NOMO-1 (cell line): ENCODE measurements at regions not wholly inside any gene's neighbourhood (a gene's known extent, or its start where the extent isn't known, plus 50 kb on each side); places are given as distances from the start of the nearest gene placed in this dataset.
A peak's percentile ranks its signal among the peaks of the same experiment; 100 is the strongest.

Source experiments
- DNase-seq, 2 experiments: peaks; one replicate each; lab custom pipeline; 2025; ENCODE audit not compliant: unreplicated experiment in 2 of 2; lab: John Stamatoyannopoulos, UW

DNA sequence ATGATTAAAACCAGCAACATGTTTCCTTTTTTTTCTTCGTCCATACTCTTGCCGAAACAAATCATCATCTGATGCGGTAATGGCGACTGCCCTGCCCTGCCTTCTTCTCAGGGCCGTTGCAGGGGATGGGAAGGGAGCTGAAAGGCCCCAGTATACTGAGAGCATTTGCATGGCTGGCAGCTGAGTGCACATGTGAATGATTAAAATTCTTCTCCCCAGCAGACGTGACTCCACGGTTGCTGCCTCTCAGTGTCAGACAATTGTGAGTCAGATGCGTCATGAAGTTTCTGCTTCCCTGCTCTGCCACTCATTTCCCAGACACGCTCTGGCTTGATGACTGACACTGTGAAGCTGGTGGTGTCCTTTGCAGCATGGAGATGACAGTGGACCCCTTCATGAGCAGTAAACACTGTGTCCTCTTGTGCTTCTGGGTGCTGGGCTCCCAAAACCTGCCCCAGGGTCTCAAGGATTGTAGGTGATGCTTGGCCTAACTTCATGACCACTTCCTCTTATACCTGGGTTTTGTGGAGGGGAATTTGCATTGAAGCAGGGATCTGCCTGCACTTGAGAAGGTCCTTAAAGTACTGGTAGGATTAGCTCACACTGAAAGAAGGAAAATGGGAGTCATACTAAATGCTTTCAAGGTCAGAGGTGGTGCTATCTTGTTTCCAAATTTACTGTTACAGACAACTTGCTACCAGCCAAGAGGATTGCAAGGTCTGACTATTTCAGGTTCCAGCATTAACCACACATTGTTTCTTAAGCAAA lies 222.5 kb upstream of the COPS8 start:
- DNase-seq, result no peak

DNA sequence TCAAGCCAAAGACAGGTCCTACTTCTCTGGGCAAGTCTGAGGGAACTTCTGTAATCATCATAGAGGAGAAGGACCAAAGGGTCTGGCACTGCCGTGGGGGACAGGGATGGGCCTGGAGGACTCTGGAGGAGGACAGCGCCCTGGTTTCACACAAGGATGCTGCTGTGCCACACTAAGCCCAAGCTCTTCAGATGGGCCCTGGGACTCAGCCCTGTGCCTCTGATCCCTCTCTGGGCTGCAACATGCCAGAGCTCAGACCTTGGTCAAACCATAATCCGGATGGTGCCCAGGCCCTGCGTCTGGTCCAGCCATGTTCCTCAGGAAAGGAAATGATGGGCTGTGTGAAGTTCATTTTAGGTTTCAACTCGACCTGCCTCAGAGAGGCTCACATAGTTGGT lies 222.0 kb upstream of the COPS8 start:
- no peak for DNase-seq

DNA sequence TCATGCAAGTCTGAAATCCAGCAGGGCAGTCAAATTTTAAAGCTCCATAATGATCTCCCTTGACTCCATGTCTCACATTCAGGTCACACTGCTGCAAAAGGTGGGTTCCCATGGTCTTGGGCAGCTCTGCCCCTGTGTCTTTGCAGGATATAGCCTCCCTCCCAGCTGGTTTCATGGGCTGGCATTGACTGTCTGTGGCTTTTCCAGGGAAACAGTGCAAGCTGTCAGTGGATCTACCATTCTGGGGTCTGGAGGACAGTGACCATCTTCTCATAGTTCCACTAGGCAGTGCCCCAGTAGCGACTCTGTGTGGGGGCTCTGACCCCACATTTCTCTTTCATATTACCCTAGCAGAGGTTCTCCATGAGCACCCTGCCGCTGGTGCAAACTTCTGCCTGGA lies 220.6 kb upstream of the COPS8 start:
- no peak for DNase-seq

DNA sequence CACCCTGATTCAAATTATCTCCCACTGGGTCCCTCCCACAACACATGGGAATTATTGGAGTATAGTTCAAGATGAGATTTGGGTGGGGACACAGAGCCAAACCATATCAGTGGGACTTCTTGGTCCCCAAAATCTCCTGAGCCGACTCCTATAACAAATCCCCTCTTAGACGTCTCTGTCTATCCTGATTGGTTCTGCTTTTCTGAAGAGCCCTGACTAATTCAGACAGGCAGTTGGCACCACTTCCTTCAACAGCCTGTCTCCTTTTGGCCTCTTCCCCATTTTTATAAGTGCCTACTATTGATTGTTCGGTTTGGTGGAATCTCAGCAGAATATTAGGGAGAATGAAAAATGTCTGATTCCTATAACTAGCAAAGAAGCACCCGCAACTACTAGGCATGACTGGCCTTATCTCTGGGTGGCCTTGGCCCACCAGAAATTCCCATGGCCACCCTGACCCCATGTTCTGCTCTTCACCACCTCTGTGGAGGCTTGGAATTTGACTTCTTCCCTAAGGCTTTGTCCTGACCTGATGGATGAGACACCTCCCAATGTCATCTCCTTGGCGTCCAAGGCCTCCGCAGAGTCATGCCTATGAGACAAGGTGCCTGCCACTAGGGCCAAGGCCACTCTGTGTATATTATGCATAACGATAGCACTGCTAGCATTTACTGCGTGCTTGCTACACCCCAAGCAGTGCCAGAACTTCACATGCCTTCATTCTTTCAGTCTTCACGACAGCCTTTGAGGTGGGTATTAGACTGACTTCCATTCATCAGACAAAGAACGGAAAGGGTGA lies 218.9 kb upstream of the COPS8 start:
- DNase-seq, result peak; percentile 71 to 77

DNA sequence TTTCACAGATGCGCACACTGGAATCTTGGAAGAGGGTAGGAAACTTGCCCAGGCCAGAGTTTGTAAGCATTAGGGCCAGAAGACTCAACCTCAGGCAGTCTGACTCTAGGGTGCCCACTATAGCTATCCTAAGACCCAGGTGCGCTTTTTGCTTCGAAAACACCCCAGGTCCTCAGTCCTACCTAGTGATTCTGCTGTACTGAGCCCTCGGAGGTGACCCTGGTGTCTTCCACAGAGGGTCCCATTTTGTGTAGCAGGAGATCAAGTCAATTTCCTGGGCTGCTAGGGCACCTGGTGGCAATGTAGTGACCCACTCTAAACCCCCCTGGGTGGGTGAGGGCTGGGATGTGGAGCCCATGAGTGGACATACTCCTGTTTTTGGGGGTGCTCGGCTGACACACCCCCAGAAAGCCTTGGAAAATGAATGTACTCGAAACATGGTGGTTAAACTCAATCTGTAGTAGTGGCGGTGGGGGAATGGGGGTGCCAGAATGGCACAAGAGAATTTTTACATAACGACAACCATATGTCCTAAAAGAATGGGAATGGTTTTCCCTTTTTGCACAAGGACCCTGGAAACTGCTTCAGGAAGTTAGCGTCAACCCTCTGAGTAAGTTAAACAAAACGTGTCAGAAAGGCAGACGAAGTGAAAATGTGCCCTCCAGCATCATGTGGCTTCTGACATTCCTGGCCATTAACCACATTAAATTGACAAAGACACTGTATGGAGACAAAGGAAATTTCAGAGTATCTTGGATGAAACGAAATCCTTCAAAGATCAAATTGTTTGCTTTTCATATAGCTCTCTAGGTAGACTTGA lies 218.0 kb upstream of the COPS8 start:
- no peak for DNase-seq

DNA sequence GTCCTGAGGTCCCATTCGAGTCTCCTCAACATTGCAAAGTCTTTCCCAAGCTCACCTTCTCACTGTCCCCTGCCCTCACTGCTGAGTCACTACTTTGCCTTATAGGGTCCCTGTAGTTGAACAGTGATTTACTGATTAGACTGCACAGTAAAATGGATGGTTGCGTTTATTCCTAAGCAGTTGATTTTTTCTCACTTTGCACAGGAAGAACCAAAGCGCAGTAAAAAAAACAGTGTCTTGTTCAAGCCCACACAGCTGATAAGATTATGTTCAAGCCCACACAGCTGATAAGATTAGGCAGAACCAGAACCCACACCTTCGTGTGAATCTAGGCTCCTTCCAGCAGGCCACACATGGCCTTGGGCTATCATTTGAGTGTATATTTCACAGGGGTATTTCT lies 215.3 kb upstream of the COPS8 start:
- DNase-seq, result no peak

DNA sequence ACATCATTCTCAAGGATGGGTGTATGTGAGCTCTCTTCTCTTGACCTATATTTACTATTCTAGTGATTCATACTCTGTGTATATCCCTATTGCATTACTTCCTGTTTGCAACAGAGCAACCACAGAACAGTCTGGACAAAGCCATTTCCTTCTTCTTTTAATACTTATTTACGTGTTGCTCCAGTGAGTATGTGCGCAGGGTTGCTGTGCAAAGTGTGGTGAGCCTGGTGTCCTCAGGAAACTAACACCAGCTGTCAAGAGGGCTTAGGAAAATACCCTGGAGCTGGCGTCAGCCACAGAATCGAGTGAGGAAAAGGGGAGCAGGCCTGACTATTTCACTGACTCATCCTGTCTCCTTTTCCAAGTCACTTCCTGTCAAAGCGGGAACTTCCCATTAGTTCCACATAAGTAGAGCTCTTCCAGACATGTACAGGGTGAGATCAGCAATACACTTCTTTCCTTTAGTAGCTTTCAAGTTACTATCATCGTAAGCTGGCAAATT lies 214.1 kb upstream of the COPS8 start:
- peak; percentile 87 to 98 for DNase-seq

DNA sequence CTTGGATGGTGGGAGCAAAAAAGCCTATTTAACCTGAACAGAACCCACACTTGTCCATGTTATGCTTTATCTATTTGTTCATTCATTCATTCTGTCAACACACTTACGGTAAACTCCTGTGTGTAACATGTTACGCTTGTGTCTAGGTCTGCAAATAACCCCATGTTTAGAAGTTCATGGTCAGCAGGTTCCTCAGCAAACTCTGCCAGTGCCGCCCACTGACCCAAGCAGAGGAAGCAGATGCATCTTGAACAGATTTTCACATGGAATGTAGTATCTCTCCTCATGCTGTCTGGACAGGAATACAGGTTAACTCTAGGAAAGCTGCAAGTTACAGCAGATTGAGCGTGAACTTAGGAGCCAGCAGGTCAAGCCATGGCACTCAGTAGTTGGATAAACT lies 213.7 kb upstream of the COPS8 start:
- no peak for DNase-seq

DNA sequence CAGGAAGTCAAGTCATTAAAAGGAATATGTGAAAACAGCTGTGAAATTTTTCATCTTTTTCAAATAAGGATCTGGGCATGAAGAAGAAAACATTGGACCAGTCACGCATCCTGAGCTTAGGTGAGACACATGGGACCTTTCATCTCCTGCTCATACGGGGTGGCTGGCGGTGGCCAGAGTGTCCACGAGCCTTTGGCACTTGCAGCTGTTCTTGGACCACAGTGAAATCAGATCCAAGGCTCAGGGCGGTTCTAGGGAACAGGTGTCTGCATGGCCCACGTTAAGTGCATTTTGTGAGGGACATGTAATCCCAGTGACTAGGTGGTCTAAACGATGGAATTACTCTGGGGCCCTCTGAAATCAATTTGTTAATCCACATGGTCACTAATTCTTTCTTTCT lies 212.7 kb upstream of the COPS8 start:
- DNase-seq, result no peak

DNA sequence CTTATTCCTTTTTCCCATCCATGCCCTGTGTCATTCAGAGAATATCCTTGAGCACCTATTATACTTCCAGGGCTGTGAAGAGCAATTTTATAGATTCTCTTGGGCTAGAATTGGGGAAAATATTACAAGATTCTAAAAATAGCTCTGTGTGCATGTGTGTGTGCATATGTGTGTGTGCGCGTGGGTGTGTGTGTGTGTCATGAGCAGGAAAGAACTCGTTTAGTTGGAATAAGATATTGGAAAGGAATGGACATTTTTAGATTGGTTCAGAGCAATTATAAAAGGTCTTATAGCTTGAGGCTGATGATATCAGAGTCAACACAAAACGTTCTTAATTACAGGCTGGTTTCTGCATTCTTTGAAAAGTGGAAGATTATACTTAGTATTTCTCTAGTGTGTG lies 212.1 kb upstream of the COPS8 start:
- no peak for DNase-seq

DNA sequence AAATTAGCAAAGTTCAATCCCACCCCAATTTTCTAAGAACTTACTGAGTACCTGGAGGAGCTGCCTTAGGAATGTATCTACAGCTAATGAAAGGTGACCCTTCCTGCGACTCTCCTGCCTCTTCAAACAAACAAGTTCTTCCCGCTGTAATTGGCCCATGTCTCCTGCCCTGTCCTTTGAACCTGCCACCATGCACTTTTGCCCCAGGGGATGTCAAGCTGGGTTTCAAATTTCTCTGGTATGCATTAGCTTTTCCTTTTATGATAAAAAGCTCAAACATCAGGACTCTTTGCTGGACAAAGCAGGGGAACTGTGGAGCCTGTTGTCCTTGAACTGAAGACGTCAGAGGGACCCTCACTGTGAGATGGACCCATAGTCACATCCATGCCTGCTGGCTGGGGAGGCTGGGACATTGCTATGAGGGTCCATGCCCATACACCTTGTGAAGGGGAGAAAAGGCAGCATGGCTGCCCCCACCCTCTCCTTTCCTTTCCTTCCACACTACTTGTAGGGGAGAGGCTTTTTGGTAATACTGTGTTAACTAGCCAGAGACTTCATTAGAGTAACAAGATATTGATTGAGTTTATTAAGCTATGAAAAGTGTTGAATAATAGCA lies 210.7 kb upstream of the COPS8 start:
- DNase-seq, result no peak

DNA sequence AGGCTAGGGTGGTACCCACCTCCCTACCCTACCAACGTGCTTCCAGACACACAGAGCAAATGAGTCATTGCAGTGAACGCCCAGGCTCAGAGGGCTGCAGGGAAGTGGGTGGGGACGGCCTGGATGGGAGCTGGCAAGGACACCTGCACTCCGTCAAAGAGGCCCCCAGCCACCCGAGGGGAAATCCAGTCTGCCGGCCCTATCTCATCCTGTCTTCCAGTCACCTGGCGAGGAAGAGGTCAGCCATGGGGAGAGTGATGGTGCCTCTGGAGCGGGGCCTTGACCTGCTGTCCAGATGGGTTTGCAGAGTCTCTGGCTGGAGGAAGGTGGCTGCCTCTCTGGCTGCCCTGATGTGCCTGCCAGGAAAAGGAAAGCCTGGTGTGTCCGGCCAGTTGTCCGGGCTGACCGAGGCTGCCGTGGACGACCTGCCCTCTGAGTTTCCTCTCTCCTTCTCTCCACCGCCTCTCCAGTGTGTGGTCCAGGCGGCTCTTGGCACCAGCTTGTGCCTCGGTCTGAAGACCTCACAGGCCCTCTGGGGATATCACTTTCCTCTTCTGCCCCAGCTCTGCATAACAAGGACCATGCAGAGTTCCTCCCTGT lies 209.7 kb upstream of the COPS8 start:
- DNase-seq, result no peak

DNA sequence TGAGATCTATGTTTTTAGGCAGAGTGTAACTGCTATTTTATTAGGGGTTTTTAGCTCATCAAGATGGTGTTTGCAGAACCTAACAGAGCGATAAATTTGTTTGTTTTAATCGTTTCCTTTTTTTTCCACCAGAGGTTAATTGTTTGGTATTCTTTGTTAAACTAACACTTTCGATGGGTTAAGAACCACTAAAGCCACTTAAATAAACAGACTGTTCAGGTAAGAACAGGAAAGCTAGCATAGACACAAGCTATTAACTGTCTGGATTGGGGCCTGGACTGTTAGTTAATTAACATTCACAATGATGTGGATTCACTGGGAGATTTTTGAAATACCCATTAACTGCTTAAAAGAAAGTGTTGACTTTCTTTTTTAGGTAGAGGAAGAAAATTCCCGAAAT lies 209.0 kb upstream of the COPS8 start:
- DNase-seq, result no peak

DNA sequence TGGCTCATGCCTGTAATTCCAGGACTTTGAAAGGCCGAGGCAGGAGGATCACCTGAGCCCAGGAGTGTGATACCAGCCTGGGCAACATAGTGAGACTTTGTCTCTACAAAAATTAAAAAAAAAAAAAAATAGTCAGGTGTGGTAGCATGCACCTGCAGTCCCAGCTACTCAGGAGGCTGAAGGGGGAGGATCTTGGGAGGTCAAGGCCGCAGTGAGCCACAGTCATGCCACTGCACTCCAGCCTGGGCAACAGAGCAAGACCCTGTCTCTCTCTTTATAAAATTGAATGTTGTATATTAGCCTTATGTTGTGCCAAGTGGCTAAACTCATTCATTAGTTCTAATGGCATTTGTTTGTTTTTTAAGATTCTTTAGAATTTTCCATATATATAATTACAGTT lies 207.7 kb upstream of the COPS8 start:
- no peak for DNase-seq

DNA sequence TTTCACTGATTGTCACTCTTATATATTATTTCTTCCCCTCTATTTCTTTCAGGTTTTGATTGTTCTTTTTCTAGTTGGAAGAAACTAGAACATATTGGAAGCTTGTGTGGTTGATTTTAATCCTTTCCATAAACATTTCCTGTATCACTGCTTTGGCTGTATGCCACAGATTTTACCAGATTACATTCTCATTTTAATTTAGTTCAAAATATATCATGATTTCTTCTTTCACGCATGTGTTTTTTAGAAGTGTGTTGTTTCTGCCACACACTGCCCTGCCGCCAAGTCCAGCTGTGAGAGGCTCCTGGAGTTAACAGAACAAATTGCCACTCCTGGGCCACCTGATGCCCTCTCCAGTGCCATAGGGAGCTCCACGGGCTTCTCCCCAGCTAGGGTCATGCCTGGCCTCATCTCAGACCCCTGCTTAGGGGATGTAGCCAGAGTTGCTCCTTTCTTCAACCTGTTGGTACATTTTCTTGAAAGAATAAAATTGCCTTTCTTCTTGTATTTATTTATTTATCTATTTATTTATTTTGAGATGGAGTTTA lies 206.2 kb upstream of the COPS8 start:
- no peak for DNase-seq

DNA sequence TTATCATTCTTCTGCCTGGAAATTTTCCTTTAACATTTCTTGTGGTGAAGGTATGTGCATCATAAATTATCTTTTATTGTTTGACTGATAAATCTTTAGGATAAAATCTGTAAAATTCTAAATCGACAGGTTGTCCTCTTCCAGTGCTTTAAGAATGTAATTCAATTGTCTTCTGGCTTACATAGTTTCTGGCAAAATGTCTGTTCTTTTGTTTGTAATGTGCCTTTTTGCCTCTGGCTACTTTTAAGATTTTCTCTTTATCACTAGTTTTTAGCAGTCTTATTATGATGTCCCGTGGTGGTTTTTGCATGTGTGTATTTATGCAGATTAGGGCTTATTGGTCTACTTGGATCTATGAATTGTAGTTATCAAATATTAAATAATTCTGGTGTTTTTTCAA lies 203.6 kb upstream of the COPS8 start:
- no peak for DNase-seq

DNA sequence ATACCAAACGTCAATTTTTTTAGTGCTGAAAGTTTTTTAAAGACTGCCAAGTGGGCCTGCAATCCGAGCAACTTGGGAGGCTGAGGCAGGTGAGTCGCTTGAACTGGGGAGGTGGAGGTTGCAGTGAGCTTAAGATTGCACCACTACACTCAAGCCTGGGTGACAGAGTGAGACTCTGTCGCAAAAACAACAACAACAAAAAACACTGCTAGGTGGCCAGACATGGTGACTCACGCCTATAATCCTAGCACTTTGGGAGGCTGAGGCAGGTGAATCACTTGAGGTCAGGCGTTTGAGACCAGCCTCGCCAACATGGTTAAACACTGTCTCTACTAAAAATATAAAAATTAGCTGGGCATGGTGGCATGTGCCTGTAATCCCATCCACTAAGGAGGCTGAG lies 202.8 kb upstream of the COPS8 start:
- no peak for DNase-seq

DNA sequence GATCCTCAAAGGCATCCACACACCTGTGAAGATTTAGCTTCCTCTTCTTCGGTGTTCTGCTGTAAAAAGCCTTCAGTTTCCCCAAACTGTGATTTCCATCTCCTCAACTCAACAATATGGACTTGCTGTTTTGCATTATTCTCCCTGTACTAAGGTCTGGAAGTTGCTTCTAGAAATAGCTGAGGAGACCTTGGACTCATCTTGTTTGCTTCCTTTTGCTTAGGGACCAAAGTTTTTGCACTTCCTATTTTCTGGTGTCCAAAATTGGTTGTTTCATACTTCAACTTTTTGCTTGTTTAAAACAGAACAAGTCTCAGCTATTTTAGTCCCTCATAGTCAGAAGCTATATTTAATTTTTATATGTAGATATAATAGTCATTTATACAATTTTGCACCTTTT lies 201.9 kb upstream of the COPS8 start:
- DNase-seq, result peak; percentile 20 to 35

DNA sequence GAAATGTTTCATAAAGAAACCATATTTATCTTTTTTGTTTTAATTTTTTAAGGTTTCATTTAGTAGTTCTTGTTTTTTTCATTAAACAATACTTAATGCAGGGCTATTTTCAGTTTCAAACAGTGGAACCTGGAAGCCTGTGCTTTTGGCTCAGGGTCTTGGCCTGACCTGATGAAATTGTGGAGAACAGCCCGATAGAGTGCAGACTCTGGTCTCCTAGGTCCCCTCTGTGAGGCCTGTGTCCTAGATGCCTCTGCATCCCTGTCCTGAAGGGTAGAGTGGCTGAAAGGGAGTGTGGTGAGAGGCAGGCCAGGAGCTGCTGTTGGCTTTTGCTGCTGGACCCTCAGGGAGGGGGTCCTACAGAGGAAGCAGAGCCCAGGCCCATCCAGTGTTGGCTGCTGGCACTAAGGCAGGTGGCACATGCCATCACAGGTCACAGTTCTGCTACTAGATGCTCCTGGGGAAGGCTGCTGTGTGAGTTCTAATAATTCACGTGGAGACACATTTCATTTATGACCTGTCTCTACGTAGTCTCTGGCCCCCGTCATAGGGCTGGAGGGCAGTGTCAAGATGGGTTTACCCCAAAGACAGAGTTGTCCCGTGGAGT lies 201.0 kb upstream of the COPS8 start:
- DNase-seq, result no peak

DNA sequence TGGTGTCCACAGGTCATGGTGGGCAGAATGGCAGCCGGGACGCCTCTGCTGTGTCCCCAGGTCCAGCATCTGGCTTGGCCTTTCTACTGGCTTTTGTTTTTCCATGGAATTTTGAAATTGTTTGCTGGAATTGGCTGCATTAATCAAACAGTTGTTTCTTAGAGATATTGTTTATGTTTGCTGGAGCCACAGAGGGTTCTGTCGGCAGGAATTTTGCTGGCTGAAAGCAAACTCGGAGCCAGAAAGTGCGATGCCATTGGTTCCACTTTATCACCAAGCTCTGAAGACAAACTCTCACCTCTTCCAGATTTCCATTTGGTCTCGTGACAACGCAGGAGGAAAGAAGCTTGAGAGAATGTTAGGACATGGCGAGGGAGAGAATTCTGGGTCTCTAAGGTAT lies 199.2 kb upstream of the COPS8 start:
- no peak for DNase-seq
